Smooth muscle cell (in vitro differentiated cells): ENCODE measurements at regions not wholly inside any gene's neighbourhood (a gene's known extent, or its start where the extent isn't known, plus 50 kb on each side); places are given as distances from the start of the nearest gene placed in this dataset.

Source experiments
- DNase-seq: peaks from one replicate; lab custom pipeline; 2025; ENCODE audit not compliant: unreplicated experiment; lab: John Stamatoyannopoulos, UW
- H2AFZ ChIP-seq: fragments of 200-600 bp; sonication (generic); 2 replicates; pipeline ENCODE4 v1.6.0; 2016; ENCODE audit warnings: antibody characterized with exemption, low read depth, mild to moderate bottlenecking
- H3F3A ChIP-seq: fragments of 200-600 bp; sonication (generic); 2 replicates; pipeline ENCODE4 v1.6.0; 2017; ENCODE audit warnings: antibody characterized with exemption, low read depth
- H3K27ac ChIP-seq: fragments of 200-600 bp; sonication (generic); 2 replicates; pipeline ENCODE4 v1.5.1; 2016; ENCODE audit warnings: low read depth, mild to moderate bottlenecking
- H3K27me3 ChIP-seq: fragments of 200-600 bp; sonication (generic); 2 replicates; pipeline ENCODE4 v1.6.1; 2016; ENCODE audit warnings: low read depth, mild to moderate bottlenecking
- H3K36me3 ChIP-seq: fragments of 200-600 bp; sonication (generic); 2 replicates; pipeline ENCODE4 v1.5.1; 2016; ENCODE audit warnings: low read depth
- H3K4me1 ChIP-seq: fragments of 200-600 bp; sonication (generic); 2 replicates; pipeline ENCODE4 v1.5.1; 2016; ENCODE audit warnings: low read depth
- H3K4me2 ChIP-seq: fragments of 200-600 bp; sonication (generic); 2 replicates; pipeline ENCODE4 v1.6.0; 2016; ENCODE audit warnings: mild to moderate bottlenecking
- H3K4me3 ChIP-seq: fragments of 200-600 bp; sonication (generic); 2 replicates; pipeline ENCODE4 v1.5.1; 2016; ENCODE audit warnings: mild to moderate bottlenecking
- H3K79me2 ChIP-seq: fragments of 200-600 bp; sonication (generic); 2 replicates; pipeline ENCODE4 v1.6.0; 2016; ENCODE audit warnings: low read depth, mild to moderate bottlenecking
- H3K9ac ChIP-seq: fragments of 200-600 bp; sonication (generic); 2 replicates; pipeline ENCODE4 v1.6.0; 2016; ENCODE audit warnings: low read depth
- H3K9me3 ChIP-seq: fragments of 200-600 bp; sonication (generic); replicated peaks from 2 replicates; pipeline ENCODE4 v1.5.1; 2016; ENCODE audit warnings: low read depth
- H4K20me1 ChIP-seq: fragments of 200-600 bp; sonication (generic); 2 replicates; pipeline ENCODE4 v1.6.0; 2016; ENCODE audit warnings: low read depth
- whole genome bisulfite sequencing: methylation state at CpG from one replicate; pipeline ENCODE4 v1.1.7; 2016; ENCODE audit warnings: low lambda C conversion rate; 5-methylcytosine and 5-hydroxymethylcytosine counted together
- TF ChIP-seq, protein P1 (sequence below): fragments of 200-600 bp; sonication (generic); IDR thresholded peaks from 2 replicates; pipeline ENCODE4 v1.5.1; 2017; ENCODE audit warnings: borderline replicate concordance, mild to moderate bottlenecking, antibody characterized with exemption; ENCODE audit not compliant: insufficient read depth, poor library complexity, severe bottlenecking

DNA sequence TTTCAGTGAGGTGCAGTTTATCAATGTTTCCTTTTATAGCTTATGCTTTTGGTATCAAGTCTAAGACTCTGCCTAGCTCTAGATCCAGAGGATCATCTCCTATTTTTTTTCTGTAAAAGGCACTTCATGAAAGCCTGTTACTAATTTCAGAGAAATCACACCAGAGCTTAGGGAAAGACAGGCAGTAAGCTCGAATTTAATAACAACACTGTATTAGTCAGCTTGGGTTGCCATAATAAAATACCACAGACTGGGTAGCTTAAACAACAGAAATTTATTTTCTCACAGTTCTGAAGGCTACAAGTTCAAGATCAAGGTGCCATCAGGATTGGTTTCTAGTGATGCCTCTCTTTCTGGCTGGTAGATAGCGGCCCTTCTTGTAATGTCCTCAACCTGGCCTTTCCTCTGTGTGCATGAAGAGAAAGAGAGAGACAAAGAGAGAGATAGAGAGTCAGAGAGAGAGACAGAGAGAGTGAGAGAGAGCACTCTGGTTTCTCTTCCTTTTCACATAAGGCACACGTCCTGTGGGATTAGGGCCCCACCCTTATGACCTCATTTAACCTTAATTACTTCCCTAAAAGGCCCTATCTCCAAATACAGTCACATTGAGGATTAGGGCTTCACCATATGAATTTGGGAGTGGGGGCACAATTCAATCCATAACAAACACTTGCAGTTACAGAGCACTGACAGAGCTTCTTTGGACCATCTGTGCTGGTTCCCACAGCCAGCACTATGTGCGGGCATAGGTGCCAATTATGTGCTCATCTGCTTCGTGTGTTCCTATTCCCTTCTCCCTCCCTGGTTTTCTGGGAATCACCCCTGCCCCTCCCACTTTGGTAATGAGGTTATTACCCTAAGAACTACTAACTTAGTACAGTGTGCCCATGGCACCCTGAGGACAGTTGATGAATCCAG, 114.8 kb upstream of the MED14 start:
- 62% methylated on average over 5 of the region's 5 CpGs for WGBS
- no peaks in the 10 kb centered on the region for H3K79me2 ChIP-seq
- H2AFZ ChIP-seq = peak overlapping the region; percentile 38
- H3K27me3 ChIP-seq = no peaks in the 10 kb centered on the region
- peak overlapping the region; percentile 62 for H3K27ac ChIP-seq
- H3F3A ChIP-seq = no peaks in the 10 kb centered on the region
- TF ChIP-seq, protein P1, sequence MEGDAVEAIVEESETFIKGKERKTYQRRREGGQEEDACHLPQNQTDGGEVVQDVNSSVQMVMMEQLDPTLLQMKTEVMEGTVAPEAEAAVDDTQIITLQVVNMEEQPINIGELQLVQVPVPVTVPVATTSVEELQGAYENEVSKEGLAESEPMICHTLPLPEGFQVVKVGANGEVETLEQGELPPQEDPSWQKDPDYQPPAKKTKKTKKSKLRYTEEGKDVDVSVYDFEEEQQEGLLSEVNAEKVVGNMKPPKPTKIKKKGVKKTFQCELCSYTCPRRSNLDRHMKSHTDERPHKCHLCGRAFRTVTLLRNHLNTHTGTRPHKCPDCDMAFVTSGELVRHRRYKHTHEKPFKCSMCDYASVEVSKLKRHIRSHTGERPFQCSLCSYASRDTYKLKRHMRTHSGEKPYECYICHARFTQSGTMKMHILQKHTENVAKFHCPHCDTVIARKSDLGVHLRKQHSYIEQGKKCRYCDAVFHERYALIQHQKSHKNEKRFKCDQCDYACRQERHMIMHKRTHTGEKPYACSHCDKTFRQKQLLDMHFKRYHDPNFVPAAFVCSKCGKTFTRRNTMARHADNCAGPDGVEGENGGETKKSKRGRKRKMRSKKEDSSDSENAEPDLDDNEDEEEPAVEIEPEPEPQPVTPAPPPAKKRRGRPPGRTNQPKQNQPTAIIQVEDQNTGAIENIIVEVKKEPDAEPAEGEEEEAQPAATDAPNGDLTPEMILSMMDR = no peak
- H3K9ac ChIP-seq = no peak overlapping the region
- no peaks in the 10 kb centered on the region for H4K20me1 ChIP-seq
- no peak for DNase-seq
- H3K9me3 ChIP-seq = no peaks in the 10 kb centered on the region
- H3K4me3 ChIP-seq = no peak overlapping the region
- H3K4me1 ChIP-seq = peaks cover 31% of the 10 kb centered on the region
- no peak overlapping the region for H3K4me2 ChIP-seq
- H3K36me3 ChIP-seq = no peaks in the 10 kb centered on the region

DNA sequence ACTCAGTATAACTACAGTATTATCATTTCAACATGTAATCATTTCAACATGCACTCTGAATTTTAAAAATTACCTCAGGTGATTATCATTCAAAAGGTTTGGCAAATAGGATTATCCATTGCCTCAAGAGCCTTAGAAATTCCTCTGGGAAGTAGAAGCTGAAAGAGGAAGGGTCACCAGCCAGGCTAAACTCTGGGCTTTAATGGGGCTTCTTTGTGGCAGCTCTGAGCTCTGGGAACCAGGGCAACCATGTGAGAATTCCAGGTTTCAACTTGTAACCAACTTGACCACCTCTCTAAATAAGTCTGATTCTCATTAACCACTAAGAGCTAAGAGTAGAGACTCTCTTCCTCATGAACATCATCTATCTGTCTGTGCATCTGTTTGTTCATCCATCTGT, 117.2 kb upstream of the MED14 start:
- H3K27ac ChIP-seq = no peak overlapping the region
- no peaks in the 10 kb centered on the region for H4K20me1 ChIP-seq
- no peaks in the 10 kb centered on the region for H3K36me3 ChIP-seq
- H3K4me2 ChIP-seq = no peak overlapping the region
- TF ChIP-seq, protein P1 = no peak
- no peak for DNase-seq
- H3K27me3 ChIP-seq = no peaks in the 10 kb centered on the region
- no peaks in the 10 kb centered on the region for H3F3A ChIP-seq
- peaks cover 20% of the 10 kb centered on the region for H3K4me1 ChIP-seq
- no peak overlapping the region for H3K9ac ChIP-seq
- no peak overlapping the region for H2AFZ ChIP-seq
- H3K79me2 ChIP-seq = no peaks in the 10 kb centered on the region
- H3K4me3 ChIP-seq = no peak overlapping the region
- no peaks in the 10 kb centered on the region for H3K9me3 ChIP-seq

DNA sequence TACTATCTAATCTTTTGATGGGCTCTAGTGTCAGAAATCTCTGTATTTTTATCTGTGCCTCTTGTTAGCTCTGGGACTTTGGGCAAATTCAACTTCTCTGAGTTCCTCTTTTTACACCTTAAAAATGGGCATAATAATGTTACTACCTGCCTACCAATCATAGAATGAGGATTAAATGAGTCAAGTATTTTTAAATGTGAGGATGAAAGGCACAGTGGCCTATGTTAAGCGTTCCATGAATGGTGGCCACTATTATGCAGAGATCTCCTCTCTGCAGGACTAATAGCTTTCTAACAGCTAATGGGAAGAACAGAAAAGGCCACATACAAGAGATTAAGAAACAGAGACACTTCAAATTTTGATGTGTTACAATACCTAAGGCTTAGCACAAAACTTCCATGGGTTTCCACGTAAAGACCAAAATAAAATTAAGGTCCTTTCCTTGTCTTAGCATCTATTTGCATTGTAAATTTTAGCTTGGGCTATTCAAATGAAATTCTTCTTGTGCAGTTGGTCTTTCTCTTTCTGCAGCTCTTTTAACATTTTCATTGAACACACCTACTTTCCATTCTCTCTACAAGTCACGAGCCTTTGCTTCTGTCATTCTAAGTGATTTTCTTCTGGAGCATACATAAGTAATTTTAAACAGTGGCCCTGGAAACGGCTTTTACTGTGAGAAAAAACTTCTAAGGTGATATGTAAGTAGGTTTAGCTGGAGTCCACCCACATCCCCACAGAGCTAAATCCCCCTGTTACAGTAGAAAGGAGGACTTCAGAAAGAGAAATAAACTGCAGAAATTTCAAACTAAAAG, 117.9 kb upstream of the MED14 start:
- no peaks in the 10 kb centered on the region for H3K79me2 ChIP-seq
- H3F3A ChIP-seq = no peaks in the 10 kb centered on the region
- no peaks in the 10 kb centered on the region for H4K20me1 ChIP-seq
- TF ChIP-seq, protein P1 = no peak
- H2AFZ ChIP-seq = no peak overlapping the region
- WGBS = 21% methylated on average over 4 of the region's 4 CpGs
- no peaks in the 10 kb centered on the region for H3K27me3 ChIP-seq
- peaks cover 20% of the 10 kb centered on the region for H3K4me1 ChIP-seq
- no peak overlapping the region for H3K4me2 ChIP-seq
- no peaks in the 10 kb centered on the region for H3K36me3 ChIP-seq
- no peaks in the 10 kb centered on the region for H3K9me3 ChIP-seq
- no peak for DNase-seq
- H3K9ac ChIP-seq = no peak overlapping the region
- no peak overlapping the region for H3K4me3 ChIP-seq
- no peak overlapping the region for H3K27ac ChIP-seq
